ENCODE measurements at regions not wholly inside any gene's neighbourhood (a gene's known extent, or its start where the extent isn't known, plus 50 kb on each side); places are given as distances from the start of the nearest gene placed in this dataset.
"Not testable (repeated sequence)": the region's sequence is repeated elsewhere in the genome, so short reads cannot be mapped to it uniquely, and the experiment has no call there.

- DNase-seq = no peak
Observed at GRCh38 chr3:145191543-145191942, 969.4 kb downstream of the PLOD2 start.

GRCh38 chr3:145197051-145197820 is 963.7 kb downstream of the PLOD2 start:
- DNase-seq = no peak

DNA sequence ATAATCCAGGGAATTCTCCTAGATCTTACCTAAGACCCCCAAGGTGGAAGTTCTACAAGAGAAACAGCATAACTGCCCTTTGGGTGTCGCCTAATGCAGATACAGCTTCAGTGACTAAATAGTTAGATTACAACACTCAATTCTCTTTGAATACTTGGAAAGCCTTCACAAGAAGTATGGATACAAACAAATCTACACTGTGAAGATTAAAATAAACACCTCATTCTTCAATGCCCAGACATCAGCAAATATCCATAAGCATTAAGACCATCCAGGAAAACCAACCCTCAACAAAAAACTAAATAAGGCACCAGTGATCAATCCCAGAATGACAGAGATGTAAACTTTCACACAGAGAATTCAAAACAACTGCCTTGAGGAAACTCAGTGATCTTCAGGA is 963.2 kb downstream of the PLOD2 start:
- no peak for DNase-seq

DNA sequence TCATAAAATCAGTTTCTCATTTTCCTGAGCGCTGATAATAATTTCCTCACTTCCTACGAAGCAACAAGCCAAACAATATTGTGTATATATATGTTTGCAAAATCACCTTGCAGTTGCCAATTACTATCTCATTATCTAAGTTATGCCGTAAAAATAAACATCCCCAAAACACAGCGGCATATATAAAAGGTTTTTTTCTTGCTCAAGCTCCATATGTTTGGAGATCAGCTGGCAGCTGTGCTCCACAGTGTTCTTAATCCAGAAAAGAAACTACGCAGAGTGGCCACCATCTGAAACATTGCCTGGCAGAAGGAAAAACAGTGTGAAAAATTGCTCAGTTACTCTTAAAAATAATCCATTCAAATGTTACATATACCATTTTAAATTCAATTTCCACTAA is 951.4 kb downstream of the PLOD2 start:
- no peak for DNase-seq

DNA sequence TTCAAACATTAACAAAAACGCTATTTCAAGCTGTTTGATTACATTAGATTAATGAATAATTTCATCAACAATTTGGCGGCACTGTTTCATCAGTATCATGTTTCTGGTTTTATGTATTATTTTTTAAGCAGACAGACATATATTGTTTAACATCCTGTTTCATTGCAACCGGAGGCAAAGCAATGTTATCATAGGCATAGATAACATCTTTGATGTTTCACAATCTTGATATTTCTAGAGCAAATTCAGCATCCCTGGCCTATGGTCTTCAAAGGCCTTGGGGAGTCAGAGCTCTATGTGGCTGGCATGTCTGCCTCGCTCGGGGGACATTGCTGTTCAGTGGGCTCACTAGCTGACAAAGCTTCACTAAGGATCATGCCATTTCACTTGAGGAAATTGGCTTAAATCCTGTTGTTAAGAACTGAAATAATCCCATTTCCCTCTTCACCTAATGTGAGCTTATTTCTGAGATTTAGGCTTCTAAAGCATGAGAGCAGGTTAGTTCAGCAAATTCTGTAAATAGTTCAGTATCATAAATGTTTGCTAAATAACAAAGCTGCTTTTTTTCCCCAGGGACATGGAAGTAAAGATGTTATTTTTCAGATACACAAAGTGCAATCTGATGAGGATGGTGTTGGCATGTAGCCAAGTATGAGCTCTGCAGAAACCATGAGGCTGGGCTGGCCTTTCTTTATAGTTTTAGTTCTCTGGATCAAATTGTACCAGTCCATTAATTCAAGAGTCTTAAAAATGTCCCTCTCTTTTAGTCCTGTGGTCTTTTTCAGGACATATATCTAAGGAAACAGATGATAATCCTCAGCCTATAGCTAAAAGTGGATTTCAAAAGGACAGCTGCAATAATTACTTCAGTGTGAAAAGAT is 941.4 kb downstream of the PLOD2 start:
- no peak for DNase-seq

- no peak for DNase-seq
Observed at GRCh38 chr3:145224886-145225285, 936.1 kb downstream of the PLOD2 start.

DNA sequence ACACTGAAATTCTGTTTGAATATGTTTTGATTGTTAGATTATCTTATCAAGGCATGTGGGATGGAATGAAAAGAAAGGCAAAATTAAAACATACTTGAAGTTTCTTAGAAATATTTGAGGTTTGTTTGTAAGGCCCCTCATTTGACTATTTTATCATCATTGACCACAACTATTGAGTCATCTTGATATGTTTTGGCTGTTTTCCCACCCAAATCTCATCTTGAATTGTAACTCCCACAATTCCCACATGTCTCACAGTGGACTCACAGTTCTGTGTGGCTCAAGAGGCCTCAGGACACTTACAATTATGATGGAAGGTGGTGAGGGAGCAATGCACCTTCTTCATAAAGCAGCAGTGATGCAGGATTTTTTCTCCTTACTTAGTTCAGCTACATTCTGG is 917.1 kb downstream of the PLOD2 start:
- no peak for DNase-seq

GRCh38 chr3:145244327-145244726 is 916.7 kb downstream of the PLOD2 start:
- no peak for DNase-seq

GRCh38 chr3:145246291-145246690 is 914.7 kb downstream of the PLOD2 start:
- no peak for DNase-seq

DNA sequence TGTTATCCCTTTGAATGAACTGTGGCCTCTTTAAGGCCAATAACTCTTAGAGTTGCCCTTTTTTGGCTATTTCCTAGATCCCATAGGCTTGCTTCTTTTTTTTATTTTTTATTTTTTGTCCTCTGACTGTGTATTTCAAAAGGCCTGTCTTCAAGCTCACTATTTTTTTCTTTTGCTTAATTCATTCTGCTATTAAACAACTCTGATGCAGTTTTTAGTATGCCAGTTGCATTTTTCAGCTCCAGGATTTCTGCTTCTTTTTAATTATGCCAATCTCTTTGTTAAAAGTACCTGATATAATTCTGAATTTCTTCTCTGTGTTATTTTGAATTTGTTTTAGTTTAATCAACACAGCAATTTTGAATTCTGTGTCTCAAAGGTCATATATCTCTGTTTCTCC is 912.1 kb downstream of the PLOD2 start:
- no peak for DNase-seq

DNA sequence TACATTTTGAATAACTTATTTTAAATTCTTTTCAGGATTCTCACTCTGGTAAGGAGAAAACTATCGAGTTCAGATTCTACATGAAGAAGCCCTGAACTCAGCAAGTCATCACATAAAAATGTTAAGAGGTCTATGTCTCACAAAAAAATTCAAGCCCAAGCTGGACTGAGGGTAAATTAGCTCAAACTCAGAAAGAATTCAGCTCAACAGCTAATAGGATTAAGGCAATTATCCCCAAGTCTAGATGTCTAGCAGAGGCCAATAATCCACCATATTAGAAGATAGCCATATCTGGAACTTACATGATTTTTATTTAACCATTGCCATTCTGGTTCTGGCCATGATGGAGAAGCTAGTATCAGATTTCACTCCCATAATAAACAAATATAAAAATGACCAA is 909.7 kb downstream of the PLOD2 start:
- DNase-seq = no peak

DNA sequence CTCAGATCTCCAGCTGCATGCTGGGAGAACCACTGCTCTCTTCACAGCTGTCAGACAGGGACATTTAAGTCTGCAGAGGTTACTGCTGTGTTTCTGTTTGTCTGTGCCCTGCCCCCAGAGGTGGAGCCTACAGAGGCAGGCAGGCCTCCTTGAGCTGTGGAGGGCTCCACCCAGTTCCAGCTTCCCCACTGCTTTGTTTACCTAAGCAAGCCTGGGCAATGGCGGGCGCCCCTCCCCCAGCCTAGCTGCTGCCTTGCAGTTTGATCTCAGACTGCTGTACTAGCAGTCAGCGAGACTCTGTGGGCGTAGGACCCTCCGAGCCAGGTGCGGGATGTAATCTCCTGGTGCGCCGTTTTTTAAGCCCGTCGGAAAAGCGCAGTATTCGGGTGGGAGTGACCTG is 903.0 kb downstream of the PLOD2 start:
- not testable (repeated sequence) for DNase-seq

DNA sequence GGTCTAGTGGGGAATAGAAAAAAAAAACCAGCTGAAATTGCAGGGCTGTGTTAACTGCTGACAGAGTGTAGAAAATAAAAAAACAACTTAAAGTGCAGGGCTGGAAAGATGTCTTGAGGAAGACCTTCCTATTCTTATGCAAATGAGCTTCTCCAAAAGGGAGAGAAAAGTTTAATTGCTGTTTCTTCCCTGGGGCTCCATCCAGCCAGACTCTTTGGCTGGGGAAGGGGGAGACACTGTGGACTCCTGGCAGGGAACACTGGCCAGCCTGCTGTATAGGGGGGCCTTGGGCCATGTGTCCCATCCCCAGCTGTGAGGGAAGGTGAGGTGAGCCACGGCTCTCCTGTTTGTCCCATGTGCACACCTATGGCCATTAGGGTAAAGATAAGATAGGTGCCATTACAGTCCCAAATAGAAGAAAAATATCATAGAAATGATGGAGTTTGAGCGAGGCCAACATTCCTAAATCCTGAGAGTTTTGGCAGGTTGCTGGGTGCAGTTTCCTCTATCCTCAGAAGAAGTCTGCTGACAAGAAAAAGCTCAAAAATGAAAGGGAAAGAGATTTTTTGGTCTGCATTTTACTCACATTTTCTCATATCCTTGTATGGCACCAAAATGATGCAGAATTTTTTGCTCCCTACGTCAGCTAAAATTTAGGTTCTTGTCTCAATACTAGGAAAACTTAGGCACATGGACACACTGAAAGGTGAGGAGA is 901.7 kb downstream of the PLOD2 start:
- DNase-seq = no peak

DNA sequence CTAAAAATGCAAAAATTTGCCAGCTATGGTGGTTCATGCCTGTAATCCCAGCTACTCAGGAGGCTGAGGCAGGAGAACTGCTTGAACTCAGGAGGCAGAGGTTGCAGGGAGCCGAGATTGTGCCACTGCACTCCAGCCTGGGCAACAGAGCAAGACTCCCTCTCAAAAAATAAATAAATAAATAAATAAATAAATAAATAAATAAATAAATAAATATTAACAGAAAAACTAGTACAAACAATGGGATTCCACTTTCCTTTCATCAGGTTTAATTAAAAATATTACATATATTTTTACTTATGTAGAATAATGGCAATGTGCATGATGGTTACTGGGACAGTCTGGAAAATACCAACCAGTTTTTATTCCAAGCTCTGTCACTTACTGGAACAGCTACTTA is 897.5 kb downstream of the PLOD2 start:
- DNase-seq = not testable (repeated sequence)

DNA sequence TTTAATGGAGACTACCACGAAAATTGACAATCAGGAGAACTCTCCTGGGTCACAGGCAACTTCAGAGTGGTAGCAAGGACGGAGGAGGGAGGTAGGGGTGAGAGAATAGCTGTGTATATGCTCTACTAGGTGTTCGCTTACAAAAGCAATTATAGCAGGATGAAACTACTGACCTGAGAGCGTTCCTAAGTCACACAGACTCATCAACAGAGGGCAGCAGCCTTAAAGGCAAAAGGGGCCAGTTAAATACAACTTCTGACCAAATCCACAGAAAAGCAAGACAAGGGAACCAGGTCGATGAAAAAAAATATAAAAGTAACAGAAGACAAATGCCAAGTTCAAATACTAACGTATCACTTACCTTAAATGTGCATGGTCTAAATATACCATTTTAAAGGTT is 894.6 kb downstream of the PLOD2 start:
- no peak for DNase-seq

DNA sequence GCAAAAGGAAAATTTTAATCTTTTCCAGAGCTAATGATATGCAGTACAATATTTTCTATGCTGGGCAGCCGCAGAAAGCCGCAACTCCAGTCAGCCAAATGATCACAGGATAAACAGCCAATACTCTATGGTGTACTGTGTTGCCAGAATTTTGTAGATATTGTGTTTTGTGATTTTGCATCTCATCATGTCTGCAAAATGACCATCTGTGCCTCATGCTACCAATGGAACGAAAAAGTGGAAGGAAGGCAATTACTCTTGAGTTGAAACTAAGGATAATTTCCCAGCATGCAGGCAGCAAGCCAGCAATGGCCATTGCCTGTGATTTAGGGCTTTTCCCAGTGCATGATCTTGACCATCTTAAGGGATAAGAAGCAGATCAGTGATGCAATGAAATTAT is 891.9 kb downstream of the PLOD2 start:
- DNase-seq = no peak

- DNase-seq = no peak
Observed at GRCh38 chr3:145272684-145273083, 888.3 kb downstream of the PLOD2 start.

- no peak for DNase-seq
Observed at GRCh38 chr3:145282505-145282904, 878.5 kb downstream of the PLOD2 start.

GRCh38 chr3:145286937-145287336 is 874.0 kb downstream of the PLOD2 start:
- no peak for DNase-seq

- DNase-seq = no peak
Observed at GRCh38 chr3:145290010-145290409, 871.0 kb downstream of the PLOD2 start.

DNA sequence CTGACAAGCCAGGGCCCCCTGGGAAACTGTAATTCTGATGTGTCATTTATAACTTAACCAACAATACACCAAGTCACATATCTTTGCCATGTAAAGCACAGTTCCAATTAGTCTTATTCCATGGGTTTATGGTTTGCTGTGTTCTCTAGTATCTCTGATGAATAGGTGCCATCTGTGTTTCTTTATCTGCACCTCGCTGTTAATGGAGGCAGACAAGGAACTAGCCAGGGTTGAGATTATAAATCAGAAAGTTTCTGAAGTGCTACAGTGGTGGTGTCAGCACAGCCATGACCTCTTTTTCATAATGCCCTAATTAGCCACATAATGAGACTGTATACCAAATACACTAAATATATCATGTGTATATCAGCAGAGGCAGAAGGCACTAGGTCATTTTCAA is 866.4 kb downstream of the PLOD2 start:
- no peak for DNase-seq

- no peak for DNase-seq
Observed at GRCh38 chr3:145307272-145307671, 853.7 kb downstream of the PLOD2 start.

DNA sequence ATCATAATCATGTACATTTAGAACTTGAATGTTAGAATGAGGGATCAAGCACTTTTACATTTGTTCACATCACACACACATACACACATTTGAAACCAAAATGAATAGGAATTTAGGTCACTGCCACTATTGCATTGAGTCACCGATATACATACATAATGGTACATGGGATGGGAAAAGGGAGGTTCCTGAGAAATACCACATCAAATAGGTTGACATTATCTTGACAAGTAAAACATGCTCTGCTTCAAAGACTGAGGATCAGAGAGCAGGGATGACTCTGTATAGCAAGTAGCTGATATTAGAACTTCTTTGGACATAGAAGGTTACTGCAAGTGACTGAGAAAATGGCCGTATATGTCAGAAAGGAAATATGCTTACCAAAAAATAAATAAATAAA is 847.2 kb downstream of the PLOD2 start:
- DNase-seq = no peak

DNA sequence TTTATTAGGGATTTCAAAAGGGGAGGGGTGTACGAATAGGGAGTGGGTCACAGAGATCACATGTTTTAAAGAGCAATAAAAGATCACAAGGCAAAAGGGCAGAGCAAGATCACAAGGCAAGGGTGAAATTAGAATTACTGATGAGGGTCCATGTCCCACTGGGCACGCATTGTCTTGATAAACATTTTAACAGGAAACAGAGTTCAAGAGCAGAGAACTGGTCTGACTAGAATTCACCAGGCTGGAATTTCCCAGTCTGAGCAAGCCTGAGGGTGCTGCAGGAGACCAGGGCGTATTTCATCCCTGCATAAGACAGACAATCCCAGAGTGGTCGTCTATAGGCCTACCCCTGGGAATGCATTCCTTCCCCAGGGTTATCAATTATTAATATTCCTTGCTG is 844.7 kb downstream of the PLOD2 start:
- not testable (repeated sequence) for DNase-seq

Measured in T-helper 1 cell (primary cell).